Pancreas (tissue), 10 donors: ENCODE measurements at regions not wholly inside any gene's neighbourhood (a gene's known extent, or its start where the extent isn't known, plus 50 kb on each side); places are given as distances from the start of the nearest gene placed in this dataset.

Source experiments
- ATAC-seq, 4 donors: fragments of 200-7000 bp; cut with Tn5 transposase; one replicate each; pipeline versions ENCODE4 v1.8.0 to v1.9.1; 2020; ENCODE audit warnings: mild to moderate bottlenecking in 4 of 4, moderate library complexity in 4 of 4
- DNase-seq, 6 donors: peaks; one replicate each; pipeline ENCODE4 v3.0.0-alpha.2; 2020
- FAIRE-seq: peaks from 2 replicates; lab custom pipeline; 2012; peaks lifted over from hg19 to GRCh38; lab: Jason Lieb, UNC
- H3K27ac ChIP-seq, 4 donors: fragments of 200-600 bp; sonication (generic); 1 replicate in 3 of 4; 2 replicates in 1 of 4; pipeline versions ENCODE4 v1.5.0 to v1.8.0; 2020
- H3K27me3 ChIP-seq, 4 donors: fragments of 200-600 bp; one replicate each; pipeline ENCODE4 v1.8.0; 2021
- H3K36me3 ChIP-seq, 3 donors: fragments of 200-600 bp; sonication (generic) in 1 of 3; one replicate each; pipeline versions ENCODE4 v1.5.0 to v1.8.0; 2020 to 2021
- H3K4me1 ChIP-seq, 3 donors: fragments of 200-600 bp; one replicate each; pipeline ENCODE4 v1.8.0; 2021
- H3K4me3 ChIP-seq, 4 donors: fragments of 200-600 bp; sonication (generic) in 2 of 4; one replicate each; pipeline versions ENCODE4 v1.5.0 to v1.8.0; 2020 to 2021
- H3K9me3 ChIP-seq, 4 donors: fragments of 200-600 bp; one replicate each; pipeline ENCODE4 v1.8.0; 2021
- WGBS, 2 donors: extraction: QIAGEN DNeasy Blood & Tissue Kit; methylation state at CpG; one replicate each; pipeline ENCODE4 v1.1.7; 2013; 5-methylcytosine and 5-hydroxymethylcytosine counted together
- intact Hi-C, 3 donors: fragments of 100-400 bp; cut with DNase I; formaldehyde crosslinking; loops; one replicate each; pipeline versions ENCODE4 v1.11.1 to v1.14.2; 2022
- TF ChIP-seq, protein P1 (sequence below), 4 donors: fragments of 200-600 bp; sonication (generic) in 3 of 4; IDR thresholded peaks; one replicate each; pipeline versions ENCODE4 v1.5.0 to v1.8.0; 2021; ENCODE audit warnings: antibody characterized with exemption in 4 of 4
- donor health status: healthy with polysubstance abuse.
- donor health status: DM: no; HTN: no; CAD: no; lungs with moderate emphysema.
- donor health status: DM: no; HTN: no; CAD: no.
- donor health status: control.
- donor health status: control.
- donor health status: Bipolar disorder and iron deficiency.
- donor health status: DM: yes; HTN: yes; CAD: no.
- donor health status: DM: no; HTN: no; CAD: no.
- donor health status: DM: no; HTN: no; CAD: no.
- donor health status: DM: yes; HTN: yes; CAD: no.

- Histone ChIP-seq H3K36me3 (no peaks in the 10 kb centered on the region), H3K4me1 (no peaks in the 10 kb centered on the region), H3K9me3 (no peaks in the 10 kb centered on the region), H3K27me3 (no peaks in the 10 kb centered on the region), H3K27ac (no peak overlapping the region), H3K4me3 (no peak overlapping the region)
- FAIRE-seq: no peak
- intact Hi-C loops: loop anchor here in 2 of 3 donors (10.0 kb wide), 3 partner anchors 305 to 475 kb away; partner anchors contain the start of gene ZSWIM6 (in 1 of the 2)
- TF ChIP-seq, protein P1, sequence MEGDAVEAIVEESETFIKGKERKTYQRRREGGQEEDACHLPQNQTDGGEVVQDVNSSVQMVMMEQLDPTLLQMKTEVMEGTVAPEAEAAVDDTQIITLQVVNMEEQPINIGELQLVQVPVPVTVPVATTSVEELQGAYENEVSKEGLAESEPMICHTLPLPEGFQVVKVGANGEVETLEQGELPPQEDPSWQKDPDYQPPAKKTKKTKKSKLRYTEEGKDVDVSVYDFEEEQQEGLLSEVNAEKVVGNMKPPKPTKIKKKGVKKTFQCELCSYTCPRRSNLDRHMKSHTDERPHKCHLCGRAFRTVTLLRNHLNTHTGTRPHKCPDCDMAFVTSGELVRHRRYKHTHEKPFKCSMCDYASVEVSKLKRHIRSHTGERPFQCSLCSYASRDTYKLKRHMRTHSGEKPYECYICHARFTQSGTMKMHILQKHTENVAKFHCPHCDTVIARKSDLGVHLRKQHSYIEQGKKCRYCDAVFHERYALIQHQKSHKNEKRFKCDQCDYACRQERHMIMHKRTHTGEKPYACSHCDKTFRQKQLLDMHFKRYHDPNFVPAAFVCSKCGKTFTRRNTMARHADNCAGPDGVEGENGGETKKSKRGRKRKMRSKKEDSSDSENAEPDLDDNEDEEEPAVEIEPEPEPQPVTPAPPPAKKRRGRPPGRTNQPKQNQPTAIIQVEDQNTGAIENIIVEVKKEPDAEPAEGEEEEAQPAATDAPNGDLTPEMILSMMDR (IDR thresholded peaks at IDR 0.05): no peak
- WGBS, 2 donors: 89 to 91% methylated on average over 5 of the region's 5 CpGs
- no peak for DNase-seq
- ATAC-seq: peak in 1 of 4 donors; percentile 11
Measured at GRCh38 chr5:61649971-61650370, 317.9 kb downstream of the ZSWIM6 start.

GRCh38 chr5:61650661-61651060 lies 318.6 kb downstream of the ZSWIM6 start:
- Histone ChIP-seq H3K4me1 (no peaks in the 10 kb centered on the region), H3K36me3 (no peaks in the 10 kb centered on the region), H3K27me3 (no peaks in the 10 kb centered on the region), H3K4me3 (no peak overlapping the region), H3K9me3 (no peaks in the 10 kb centered on the region), H3K27ac (no peak overlapping the region)
- DNase-seq (no peak), FAIRE-seq (no peak), ATAC-seq (no peak)
- 96 to 97% methylated on average over 2 of the region's 2 CpGs for whole genome bisulfite sequencing, 2 donors
- TF ChIP-seq, protein P1 (IDR thresholded peaks at IDR 0.05): no peak
- intact Hi-C loops: loop anchor here in 2 of 3 donors (10.0 kb wide), 3 partner anchors 306 to 476 kb away; partner anchors contain the start of gene ZSWIM6 (in 1 of the 2)

- H3K27ac ChIP-seq: no peak overlapping the region
- 73 to 83% methylated on average over 2 of the region's 2 CpGs for WGBS, 2 donors
- intact Hi-C loops: loop anchor here in 2 of 3 donors (10.0 kb wide), 3 partner anchors 306 to 476 kb away; partner anchors contain the start of gene ZSWIM6 (in 1 of the 2)
- no peaks in the 10 kb centered on the region for H3K36me3 ChIP-seq
- H3K27me3 ChIP-seq: no peaks in the 10 kb centered on the region
- no peak for ATAC-seq
- no peaks in the 10 kb centered on the region for H3K9me3 ChIP-seq
- H3K4me3 ChIP-seq: no peak overlapping the region
- no peaks in the 10 kb centered on the region for H3K4me1 ChIP-seq
- no peak for FAIRE-seq
- no peak for DNase-seq
- TF ChIP-seq, protein P1 (IDR thresholded peaks at IDR 0.05): no peak
Measured at GRCh38 chr5:61651195-61651594, 319.1 kb downstream of the ZSWIM6 start.

GRCh38 chr5:61652916-61653315 lies 320.9 kb downstream of the ZSWIM6 start:
- no peak for ATAC-seq

More at GRCh38 chr5:61652916-61653315, 320.9 kb downstream of the ZSWIM6 start:
- H3K27ac ChIP-seq: no peak overlapping the region
- no peaks in the 10 kb centered on the region for H3K4me1 ChIP-seq
- FAIRE-seq (no peak), DNase-seq (no peak)
- intact Hi-C loops: loop anchor here in 2 of 3 donors (10.0 kb wide), 3 partner anchors 308 to 478 kb away; partner anchors contain the start of gene ZSWIM6 (in 1 of the 2)
- no peak overlapping the region for H3K4me3 ChIP-seq
- H3K36me3 ChIP-seq: no peaks in the 10 kb centered on the region
- TF ChIP-seq, protein P1 (IDR thresholded peaks at IDR 0.05): no peak
- H3K27me3 ChIP-seq: no peaks in the 10 kb centered on the region
- H3K9me3 ChIP-seq: no peaks in the 10 kb centered on the region
